Stimulated activated CD4-positive, alpha-beta T cell treated with anti-CD3 and anti-CD28 coated beads, Interleukin-4, amount 100 ng/mL, for 4 hours (primary cell): ENCODE measurements at regions not wholly inside any gene's neighbourhood (a gene's known extent, or its start where the extent isn't known, plus 50 kb on each side); places are given as distances from the start of the nearest gene placed in this dataset.

Experiments used
- DNase-seq, 2 experiments: peaks; one replicate each; pipeline ENCODE4 v3.0.0-alpha.2; 2020

DNA sequence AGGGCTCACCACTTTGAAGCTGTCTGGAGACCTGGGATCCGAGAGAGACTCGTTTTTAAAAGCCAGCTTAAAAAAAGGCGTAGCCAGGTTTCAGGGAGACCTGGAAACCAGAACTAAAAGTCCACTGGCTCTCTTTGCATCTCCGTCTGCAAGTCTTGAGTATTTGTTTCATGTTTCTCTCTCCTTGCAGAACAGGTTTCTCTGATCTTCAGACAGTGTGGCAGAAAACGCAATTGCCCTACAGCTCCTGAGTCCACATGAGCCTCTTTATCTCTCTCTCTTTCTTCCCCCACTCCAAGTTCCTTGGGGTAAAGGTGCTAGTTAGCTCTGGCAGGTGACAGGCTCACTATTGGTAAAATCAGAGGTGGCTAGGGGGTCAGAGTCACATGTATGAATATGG lies 67.0 kb upstream of the AMPD3 start:
- DNase-seq = no peak

DNA sequence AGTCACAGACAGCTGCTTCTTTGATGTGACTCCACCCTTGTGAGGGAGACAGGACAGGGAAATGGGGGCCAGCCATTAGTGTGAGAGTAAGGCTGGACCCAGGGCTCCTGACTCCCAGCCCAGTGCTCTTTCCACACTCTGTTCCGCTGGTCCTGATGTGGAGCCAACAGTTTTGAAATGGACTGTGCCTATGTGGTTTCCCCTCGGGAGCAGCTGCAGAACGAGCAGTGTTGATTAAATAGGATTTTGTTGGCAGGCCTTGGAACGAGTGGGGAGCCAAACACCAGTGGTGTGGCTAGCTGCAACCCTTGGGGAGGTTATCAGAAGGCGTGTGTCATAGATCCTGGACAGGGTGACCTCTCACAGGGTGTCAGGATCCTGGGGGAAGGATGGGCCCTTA lies 66.5 kb upstream of the AMPD3 start:
- no peak for DNase-seq

DNA sequence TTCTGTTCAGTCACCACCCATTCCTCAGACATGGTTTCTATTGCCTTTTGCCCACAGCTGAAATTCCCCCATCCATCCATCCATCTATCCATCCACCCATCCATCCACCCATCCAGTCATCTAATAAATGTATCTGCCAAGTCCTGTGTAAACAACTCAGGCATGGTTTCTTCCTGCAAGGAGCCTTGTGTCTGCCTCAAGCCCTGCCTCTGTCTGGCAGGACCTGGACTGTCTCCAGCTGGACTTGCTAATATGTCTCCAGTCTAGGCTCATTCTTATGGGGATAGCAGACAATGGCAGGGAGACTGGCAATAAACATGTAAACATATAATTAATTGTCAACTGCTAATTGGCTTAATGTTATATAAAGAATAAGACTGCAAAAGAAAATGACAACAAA lies 64.7 kb upstream of the AMPD3 start:
- no peak for DNase-seq

DNA sequence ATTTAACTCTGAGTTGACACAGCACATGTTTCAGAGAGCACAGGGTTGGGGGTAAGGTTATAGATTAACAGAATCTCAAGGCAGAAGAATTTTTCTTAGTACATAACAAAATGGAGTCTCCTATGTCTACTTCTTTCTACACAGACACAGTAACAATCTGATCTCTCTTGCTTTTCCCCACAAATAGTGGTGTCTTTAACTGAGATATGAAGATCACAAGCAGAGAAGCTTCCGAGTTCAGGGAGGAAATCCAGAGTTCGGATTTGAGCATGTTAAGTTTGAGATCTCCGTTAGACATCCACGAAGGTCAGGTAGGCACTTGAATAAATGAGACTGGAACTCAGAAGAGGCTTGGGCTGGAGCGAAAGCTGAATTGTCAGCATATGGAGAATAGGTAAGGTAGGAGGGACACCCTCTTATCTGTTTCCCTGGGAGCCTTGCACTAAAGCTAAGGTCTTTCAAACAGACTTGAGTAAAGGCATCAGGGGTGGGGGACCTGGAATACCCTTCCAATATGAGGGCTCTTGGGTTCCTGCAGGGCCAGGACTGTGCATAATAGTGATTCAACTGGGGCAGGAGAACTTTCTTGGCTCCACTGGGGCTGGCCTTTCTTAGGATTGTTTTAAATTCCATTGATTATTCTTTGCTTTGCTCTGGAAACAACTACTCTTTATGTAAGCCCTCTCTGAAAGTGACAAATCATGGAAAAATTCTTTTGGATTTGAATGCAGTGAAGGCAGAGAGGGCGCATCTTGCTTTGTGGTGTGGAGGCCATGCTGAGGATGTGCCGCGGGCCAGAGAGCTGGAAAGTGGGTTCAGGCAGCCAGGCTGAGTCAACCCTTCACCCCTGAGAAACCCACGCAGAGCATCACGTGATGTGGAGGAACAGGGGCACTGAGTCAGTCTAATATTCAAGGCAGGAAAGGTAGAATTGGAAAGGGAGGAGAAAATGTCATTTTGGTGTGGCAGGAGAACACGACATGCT lies 62.7 kb upstream of the AMPD3 start:
- no peak for DNase-seq

DNA sequence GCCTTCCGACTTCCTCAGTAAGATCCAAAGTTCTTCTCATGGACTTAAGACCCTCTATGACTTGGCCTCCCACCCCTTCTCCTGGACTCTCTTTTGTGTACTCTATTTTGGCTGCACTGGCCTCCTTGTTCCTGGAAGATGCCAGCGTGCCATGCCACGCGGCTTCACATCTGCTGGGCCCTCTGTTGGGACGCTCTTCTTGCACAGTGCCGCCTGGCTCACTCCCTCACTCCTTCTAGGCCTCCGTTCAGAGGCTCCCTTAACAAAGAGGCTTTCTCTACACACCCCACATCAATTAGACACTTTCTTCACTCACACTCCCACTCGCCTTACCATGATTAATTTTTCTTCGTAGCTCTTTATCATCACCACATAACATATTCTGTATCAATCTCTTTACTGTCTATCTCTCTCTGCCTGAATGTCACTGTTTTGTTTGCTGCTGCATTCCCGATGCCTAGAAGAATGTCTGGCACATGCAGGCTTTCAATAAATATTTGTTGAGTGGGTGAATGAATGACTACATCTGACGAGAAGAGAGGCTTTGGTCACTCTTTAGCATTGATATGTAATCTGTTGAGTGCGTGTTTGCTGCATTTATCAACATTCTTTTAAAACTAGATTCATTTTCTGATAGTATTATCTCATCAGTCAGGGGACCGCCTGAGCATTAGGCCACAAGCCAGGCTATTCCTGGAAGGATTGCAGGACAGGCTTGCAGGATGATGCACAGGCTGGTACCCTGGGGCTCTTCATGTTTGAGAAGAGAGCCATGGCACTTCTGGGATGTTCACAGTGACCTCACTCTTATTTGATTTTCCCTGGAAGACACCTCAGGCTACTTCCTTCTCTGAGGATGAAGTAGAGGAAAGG lies 60.6 kb upstream of the AMPD3 start:
- no peak for DNase-seq

DNA sequence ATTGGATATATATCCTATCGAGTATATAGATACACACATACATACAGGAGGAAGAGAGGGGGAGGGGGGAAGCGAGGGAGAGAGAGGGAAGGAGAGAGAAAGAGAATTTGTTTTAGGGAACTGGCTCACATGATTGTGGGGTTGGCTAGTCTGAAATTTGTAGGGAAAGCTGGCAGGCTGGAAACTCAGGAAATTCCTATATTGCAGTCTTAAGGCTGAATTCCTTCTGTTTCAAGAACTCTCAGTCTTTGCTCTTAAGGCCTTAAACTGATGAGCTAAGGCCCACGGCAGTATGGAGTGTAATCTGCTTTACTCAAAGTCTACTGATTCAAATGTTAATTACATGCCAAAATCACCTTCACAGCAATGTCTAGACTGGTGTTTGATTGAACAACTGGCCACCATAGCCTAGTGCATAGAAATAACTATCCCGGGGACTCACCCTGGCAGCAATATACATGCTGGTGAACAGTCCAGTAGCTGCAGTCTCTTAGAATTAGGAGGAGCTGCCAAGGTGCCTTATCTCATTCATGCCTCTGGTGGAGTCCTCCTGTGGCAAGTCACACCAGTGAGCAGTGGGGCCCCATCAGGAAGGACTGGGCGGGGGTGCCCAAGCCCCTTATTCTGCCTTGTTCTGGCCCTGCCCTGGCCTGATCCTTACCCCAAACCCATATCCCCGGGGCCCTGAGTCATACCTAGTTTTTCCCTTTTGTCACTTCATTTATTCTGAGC lies 59.7 kb upstream of the AMPD3 start:
- no peak for DNase-seq

DNA sequence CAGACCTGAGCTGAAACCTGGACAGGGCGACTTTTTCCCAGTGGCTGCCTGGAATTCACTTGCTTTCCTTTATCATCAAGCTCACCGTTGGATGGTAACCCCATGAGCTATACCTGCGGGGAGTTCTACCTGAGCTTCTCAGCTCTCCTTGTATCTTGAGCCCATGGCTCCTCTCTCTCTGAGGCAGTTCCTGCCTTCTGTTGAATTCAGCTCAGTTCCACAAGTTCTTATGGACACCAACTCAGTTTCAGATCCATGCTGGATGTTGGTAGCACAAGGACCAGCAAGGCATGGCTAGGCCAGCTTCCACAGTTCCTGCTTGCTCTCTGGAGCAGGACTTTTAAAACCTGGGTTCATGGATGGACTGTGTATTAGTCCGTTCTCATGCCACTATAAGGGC lies 58.3 kb upstream of the AMPD3 start:
- DNase-seq = no peak

DNA sequence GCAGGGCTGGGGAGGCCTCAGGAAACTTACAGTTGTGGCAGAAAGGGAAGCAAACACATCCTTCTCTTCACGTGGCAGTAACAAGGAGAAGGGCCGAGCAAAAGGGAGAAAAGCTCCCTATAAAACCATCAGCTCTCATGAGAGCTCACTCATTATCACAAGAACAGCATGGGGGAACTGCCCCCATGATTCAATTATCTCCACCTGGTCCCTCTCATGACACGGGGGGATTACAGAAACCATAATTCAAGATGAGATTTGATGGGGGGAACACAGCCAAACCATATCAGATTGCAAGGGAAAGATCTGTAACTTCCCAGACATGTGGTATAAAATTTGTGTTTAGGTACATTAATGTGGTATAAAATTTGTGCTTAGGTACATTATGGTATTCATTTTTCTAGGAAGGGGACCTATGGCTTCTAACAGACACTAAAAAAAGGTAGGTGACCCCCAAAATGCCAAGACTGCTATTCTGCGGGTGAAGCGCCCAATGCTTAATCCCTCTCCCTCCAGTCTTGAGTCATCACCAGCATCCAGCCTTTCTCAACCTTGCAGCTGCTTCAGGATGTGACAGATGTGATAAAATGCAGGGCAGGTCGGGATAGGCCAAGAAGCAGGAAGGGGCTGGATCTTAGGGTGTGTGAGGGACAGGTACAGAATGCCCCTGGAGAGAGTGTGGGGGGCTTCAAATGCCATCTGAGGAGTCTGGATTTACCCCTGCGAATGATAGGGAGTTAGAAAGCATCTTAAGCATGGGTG lies 57.7 kb upstream of the AMPD3 start:
- no peak for DNase-seq

DNA sequence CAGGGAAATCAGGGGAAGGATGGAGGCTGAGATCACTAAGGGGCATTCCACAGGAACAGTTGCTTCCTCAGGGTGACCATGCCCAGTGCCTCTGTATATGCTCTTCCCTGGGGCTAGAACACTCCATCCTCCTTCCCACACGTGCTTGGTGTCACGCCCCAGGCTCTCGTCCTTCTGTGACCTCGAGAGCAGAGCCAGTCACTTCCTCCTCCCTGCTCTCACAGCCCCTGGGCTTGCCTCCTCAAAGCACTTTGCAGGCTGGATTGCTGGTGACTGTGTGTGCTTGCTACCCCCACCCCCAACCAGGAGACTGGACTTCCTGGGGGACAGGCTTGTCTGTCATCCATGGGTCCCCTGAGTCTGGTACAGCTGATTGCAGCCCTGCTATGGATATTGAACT lies 56.5 kb upstream of the AMPD3 start:
- DNase-seq = no peak

DNA sequence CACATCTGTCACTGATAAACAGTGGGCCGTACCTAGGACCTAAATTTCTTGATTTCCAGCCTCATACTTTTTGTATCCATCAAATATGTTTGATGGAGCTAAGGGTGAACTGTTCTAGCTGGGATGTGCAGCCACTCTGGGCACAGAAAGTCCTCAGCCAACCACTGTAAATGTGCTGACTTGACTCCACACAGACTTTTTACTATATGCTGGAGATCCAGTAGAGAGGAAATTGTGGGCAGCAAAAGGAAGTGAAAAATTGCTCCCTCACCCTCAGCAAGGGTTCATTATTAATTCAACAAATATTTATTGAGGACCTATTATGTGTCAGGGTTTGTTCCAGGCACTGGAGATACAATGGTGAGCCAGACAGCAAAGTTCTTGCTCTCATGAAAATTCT lies 54.2 kb upstream of the AMPD3 start:
- no peak for DNase-seq

DNA sequence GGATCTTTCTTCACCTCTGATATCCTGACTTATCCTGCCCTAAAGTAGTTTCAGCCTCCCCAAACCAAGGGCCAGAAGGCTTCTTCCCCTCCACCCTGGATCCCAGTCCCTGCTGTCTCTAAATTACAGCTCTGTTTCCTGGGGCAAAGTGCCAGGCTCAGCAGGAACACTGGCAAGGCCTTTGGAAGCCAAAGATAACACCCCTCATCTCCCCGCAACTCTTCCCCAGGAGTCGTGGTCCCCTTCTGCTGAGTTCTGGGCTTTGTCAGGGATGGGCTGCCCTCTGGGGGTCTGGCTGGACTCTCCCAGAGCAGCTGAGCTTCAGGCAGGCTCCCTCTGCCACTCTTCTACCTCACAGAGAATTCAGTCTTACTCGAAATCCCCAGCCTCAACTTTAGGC lies 53.8 kb upstream of the AMPD3 start:
- DNase-seq = no peak

DNA sequence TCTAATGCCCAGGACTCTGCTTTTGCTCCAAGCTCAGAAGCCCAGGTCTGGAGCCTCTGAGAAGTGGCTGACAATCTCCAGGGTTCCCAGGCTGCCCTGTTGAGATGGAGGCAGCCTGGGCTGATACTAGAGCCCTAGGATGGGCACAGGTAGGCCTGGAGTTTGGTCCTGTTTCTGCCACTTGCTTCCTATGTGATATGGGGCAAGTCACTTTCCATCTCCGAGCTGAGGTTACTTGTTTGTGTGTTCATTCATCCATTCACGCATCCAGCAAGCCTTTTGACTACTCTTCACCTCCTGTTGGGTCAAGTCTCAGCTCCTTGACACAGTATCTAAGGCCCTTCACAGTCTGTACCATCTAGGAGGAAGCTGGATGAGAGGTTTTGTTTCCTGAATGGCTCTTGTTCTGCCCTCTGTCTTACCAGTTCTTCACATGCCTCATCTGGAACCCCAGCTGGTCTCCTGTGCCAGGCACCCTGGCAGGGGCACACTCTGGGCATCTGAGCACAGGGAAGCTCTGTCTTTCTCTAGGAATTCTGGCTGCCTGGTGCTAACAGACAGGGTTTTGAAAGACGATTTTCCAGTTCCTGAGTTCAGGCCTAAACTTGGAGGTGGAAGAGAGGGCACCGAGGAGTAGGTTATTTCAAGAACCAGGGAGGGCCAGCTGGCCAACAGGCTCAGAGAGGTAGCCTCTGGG lies 53.2 kb upstream of the AMPD3 start:
- DNase-seq = no peak
